H1 (cell line): ENCODE measurements at regions not wholly inside any gene's neighbourhood (a gene's known extent, or its start where the extent isn't known, plus 50 kb on each side); places are given as distances from the start of the nearest gene placed in this dataset.

Experiments
- BRCA1 ChIP-seq: IDR thresholded peaks from 2 replicates; pipeline ENCODE4 v1.6.1; 2012; ENCODE audit warnings: low read depth, low read length, improper control_type of control experiment
- CTCF ChIP-seq, 3 experiments: IDR thresholded peaks; 1 replicate in 2 of 3; 2 replicates in 1 of 3; pipeline versions ENCODE4 v1.5.1 to v1.6.1; 2011; ENCODE audit warnings: low read length in 3 of 3, mild to moderate bottlenecking in 3 of 3, inconsistent platforms in 2 of 3, low read depth in 1 of 3, moderate library complexity in 1 of 3; ENCODE audit not compliant: insufficient read depth in 1 of 3; ENCODE audit errors: control extremely low read depth in 1 of 3
- EP300 ChIP-seq, 2 experiments: IDR thresholded peaks; 1 replicate in 1 of 2; 2 replicates in 1 of 2; pipeline ENCODE4 v1.6.1; 2011 to 2012; ENCODE audit warnings: low read depth in 2 of 2, low read length in 2 of 2, mild to moderate bottlenecking in 2 of 2, borderline replicate concordance in 1 of 2, inconsistent platforms in 1 of 2, moderate library complexity in 1 of 2
- HDAC2 ChIP-seq, 2 experiments: fragments of 300-600 bp in 1 of 2; sonication (generic) in 1 of 2; IDR thresholded peaks; 2 replicates each; pipeline ENCODE4 v1.6.1; 2011 to 2012; ENCODE audit warnings: low read depth in 2 of 2, low read length in 2 of 2, mild to moderate bottlenecking in 2 of 2, moderate library complexity in 2 of 2, borderline replicate concordance in 1 of 2, inconsistent platforms in 1 of 2
- MAFK ChIP-seq: IDR thresholded peaks from 2 replicates; pipeline ENCODE4 v1.6.1; 2012; ENCODE audit warnings: low read depth, mild to moderate bottlenecking, improper control_type of control experiment, low read length
- PHF8 ChIP-seq: fragments of 200-600 bp; sonication (generic); conservative IDR thresholded peaks from 2 replicates; pipeline ENCODE4 v1.7.1; 2012; ENCODE audit warnings: low read depth, mild to moderate bottlenecking, inconsistent platforms, low read length, moderate library complexity
- POLR2A ChIP-seq, 2 experiments: IDR thresholded peaks; 1 replicate in 1 of 2; 2 replicates in 1 of 2; pipeline ENCODE4 v1.6.1; 2011; ENCODE audit warnings: low read depth in 2 of 2, low read length in 2 of 2, mild to moderate bottlenecking in 2 of 2; ENCODE audit errors: control extremely low read depth in 1 of 2
- POLR2AphosphoS5 ChIP-seq: IDR thresholded peaks from 2 replicates; pipeline ENCODE4 v1.6.1; 2011; ENCODE audit warnings: low read depth, low read length
- RBBP5 ChIP-seq: IDR thresholded peaks from 2 replicates; pipeline ENCODE4 v1.7.1; 2012; ENCODE audit warnings: low read depth, mild to moderate bottlenecking, inconsistent platforms, low read length, moderate library complexity, borderline replicate concordance
- SRF ChIP-seq: IDR thresholded peaks from 2 replicates; pipeline ENCODE4 v1.6.1; 2011; ENCODE audit warnings: mild to moderate bottlenecking, low read depth, low read length, moderate library complexity
- TAF1 ChIP-seq: IDR thresholded peaks from 2 replicates; pipeline ENCODE4 v1.6.1; 2011; ENCODE audit warnings: mild to moderate bottlenecking, low read depth, low read length
- ZNF274 ChIP-seq: IDR thresholded peaks from 2 replicates; pipeline ENCODE4 v1.7.0; 2012; ENCODE audit warnings: low read length, borderline replicate concordance; ENCODE audit errors: extremely low read depth
- TF ChIP-seq, protein P1 (sequence below): IDR thresholded peaks from 2 replicates; pipeline ENCODE4 v1.6.1; 2012; ENCODE audit warnings: inconsistent platforms

- TF ChIP-seq POLR2AphosphoS5 (no peak), TAF1 (no peak), SRF (no peak), POLR2A (IDR thresholded peaks at IDR 0.05; ENCODE audit: control extremely low read depth in 1 of 2, low read depth in 2 of 2, low read length in 2 of 2) (no peak), EP300 (IDR thresholded peaks at IDR 0.05; ENCODE audit: borderline replicate concordance in 1 of 2, low read depth in 2 of 2, low read length in 2 of 2) (no peak), CTCF (IDR thresholded peaks at IDR 0.05; ENCODE audit: control extremely low read depth in 1 of 3, insufficient read depth in 1 of 3, low read depth in 1 of 3, low read length in 3 of 3) (no peak), BRCA1 (no peak), ZNF274 (no peak), MAFK (no peak), RBBP5 (no peak), HDAC2 (IDR thresholded peaks at IDR 0.05; ENCODE audit: borderline replicate concordance in 1 of 2, low read depth in 2 of 2, low read length in 2 of 2) (no peak), PHF8 (no peak)
- TF ChIP-seq, protein P1, sequence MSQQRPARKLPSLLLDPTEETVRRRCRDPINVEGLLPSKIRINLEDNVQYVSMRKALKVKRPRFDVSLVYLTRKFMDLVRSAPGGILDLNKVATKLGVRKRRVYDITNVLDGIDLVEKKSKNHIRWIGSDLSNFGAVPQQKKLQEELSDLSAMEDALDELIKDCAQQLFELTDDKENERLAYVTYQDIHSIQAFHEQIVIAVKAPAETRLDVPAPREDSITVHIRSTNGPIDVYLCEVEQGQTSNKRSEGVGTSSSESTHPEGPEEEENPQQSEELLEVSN, result no peak
Measured at GRCh38 chr1:3989465-3989864, 89.4 kb upstream of the C1orf174 start.
